ENCODE measurements at regions not wholly inside any gene's neighbourhood (a gene's known extent, or its start where the extent isn't known, plus 50 kb on each side); places are given as distances from the start of the nearest gene placed in this dataset.
A peak's percentile ranks its signal among the peaks of the same experiment; 100 is the strongest.

DNA sequence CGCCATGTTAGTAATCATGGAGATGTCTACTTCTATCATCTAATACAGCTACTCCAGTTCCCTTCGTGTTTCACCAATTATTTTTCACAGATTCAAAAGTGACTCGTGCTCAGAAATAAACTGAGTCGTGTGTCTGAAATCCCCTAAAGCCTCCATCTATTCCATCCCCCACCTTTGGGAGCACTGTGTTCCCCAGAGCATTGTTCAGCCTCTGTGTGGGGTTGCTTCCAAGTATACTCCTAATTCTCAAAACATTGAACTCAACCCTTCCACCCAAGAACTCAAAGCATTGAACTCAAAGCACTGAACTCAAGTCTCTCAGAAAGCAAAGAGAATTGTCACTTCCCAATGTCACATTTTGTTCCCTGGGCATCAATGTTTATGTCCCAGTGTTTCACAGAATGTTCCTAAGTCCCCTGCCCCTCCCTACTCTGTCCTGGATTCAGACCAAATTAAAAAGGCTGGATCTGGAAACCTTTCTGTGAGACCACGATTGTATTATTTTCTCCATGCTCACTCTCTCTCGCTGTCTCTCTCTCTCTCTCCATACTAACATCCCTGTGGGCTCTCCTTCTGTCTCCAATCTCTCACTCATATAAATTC, 138.5 kb upstream of the QRFPR start:
- H3K36me3 ChIP-seq (ENCODE audit: control insufficient read depth, insufficient read depth, low read length): no peaks in the 10 kb centered on the region
- Mint-ChIP-seq H3K4me1 (no peaks in the 10 kb centered on the region), H3K36me3 (ENCODE audit: low read depth) (no peaks in the 10 kb centered on the region), H3K4me3 (no peak overlapping the region), H3K27ac (no peak overlapping the region), H3K9me3 (no peaks in the 10 kb centered on the region), H3K27me3 (ENCODE audit: insufficient read depth) (no peaks in the 10 kb centered on the region)
- H3K9ac ChIP-seq (ENCODE audit: extremely low read depth, low read length, poor library complexity, severe bottlenecking): no peak overlapping the region
- H3K4me1 ChIP-seq (ENCODE audit: control insufficient read depth, insufficient read depth, low read length): no peaks in the 10 kb centered on the region
- H3K27ac ChIP-seq (ENCODE audit: low read depth, low read length): no peak overlapping the region
- no peaks in the 10 kb centered on the region for H3K9me3 ChIP-seq (ENCODE audit: control insufficient read depth, low read length)
- no peaks in the 10 kb centered on the region for H3K27me3 ChIP-seq (ENCODE audit: control insufficient read depth, insufficient read depth, low read length, poor library complexity, severe bottlenecking)
- no peak overlapping the region for H3K4me3 ChIP-seq (ENCODE audit: low read length)
- 84 to 92% methylated on average over 4 to 6 of the region's 6 CpGs for WGBS, 2 experiments (ENCODE audit: insufficient coverage in 1 of 2, insufficient read length in 1 of 2)
- DNase-seq: no peak
- TF ChIP-seq, protein P1, sequence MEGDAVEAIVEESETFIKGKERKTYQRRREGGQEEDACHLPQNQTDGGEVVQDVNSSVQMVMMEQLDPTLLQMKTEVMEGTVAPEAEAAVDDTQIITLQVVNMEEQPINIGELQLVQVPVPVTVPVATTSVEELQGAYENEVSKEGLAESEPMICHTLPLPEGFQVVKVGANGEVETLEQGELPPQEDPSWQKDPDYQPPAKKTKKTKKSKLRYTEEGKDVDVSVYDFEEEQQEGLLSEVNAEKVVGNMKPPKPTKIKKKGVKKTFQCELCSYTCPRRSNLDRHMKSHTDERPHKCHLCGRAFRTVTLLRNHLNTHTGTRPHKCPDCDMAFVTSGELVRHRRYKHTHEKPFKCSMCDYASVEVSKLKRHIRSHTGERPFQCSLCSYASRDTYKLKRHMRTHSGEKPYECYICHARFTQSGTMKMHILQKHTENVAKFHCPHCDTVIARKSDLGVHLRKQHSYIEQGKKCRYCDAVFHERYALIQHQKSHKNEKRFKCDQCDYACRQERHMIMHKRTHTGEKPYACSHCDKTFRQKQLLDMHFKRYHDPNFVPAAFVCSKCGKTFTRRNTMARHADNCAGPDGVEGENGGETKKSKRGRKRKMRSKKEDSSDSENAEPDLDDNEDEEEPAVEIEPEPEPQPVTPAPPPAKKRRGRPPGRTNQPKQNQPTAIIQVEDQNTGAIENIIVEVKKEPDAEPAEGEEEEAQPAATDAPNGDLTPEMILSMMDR (conservative IDR thresholded peaks at IDR 0.05): no peak

DNA sequence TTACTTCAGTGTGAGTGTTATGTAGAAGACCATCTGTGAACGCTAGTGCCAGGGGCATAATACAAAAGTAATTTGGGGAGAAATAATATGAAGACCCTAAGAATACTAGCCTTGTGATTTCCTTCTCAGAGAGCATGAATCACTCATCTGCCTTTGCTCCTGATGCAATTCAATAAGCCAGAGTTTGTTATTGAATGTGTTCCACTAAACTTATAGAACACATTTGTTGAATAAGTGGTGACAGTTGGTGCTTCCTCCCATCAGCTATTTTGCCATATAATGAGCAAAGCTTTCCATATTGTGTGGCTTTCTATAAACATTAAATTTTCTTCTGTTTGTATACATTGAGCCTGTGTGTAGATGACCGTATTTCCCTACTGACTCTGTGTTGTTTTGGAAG, 136.4 kb upstream of the QRFPR start:
- Mint-ChIP-seq H3K27me3 (ENCODE audit: insufficient read depth) (no peaks in the 10 kb centered on the region), H3K4me1 (no peaks in the 10 kb centered on the region), H3K4me3 (no peak overlapping the region), H3K36me3 (ENCODE audit: low read depth) (no peaks in the 10 kb centered on the region), H3K27ac (no peak overlapping the region), H3K9me3 (no peaks in the 10 kb centered on the region)
- no peak overlapping the region for H3K9ac ChIP-seq (ENCODE audit: extremely low read depth, low read length, poor library complexity, severe bottlenecking)
- no peak overlapping the region for H3K27ac ChIP-seq (ENCODE audit: low read depth, low read length)
- no peaks in the 10 kb centered on the region for H3K4me1 ChIP-seq (ENCODE audit: control insufficient read depth, insufficient read depth, low read length)
- no peak overlapping the region for H3K4me3 ChIP-seq (ENCODE audit: low read length)
- DNase-seq: no peak
- no peaks in the 10 kb centered on the region for H3K9me3 ChIP-seq (ENCODE audit: control insufficient read depth, low read length)
- TF ChIP-seq, protein P1 (conservative IDR thresholded peaks at IDR 0.05): no peak
- H3K27me3 ChIP-seq (ENCODE audit: control insufficient read depth, insufficient read depth, low read length, poor library complexity, severe bottlenecking): no peaks in the 10 kb centered on the region
- H3K36me3 ChIP-seq (ENCODE audit: control insufficient read depth, insufficient read depth, low read length): no peaks in the 10 kb centered on the region
- WGBS, 2 experiments (ENCODE audit: insufficient coverage in 1 of 2, insufficient read length in 1 of 2): 81% methylated on average over 2 of the region's 2 CpGs; no CpG with 5 or more reads in 1 of the 2 experiments

DNA sequence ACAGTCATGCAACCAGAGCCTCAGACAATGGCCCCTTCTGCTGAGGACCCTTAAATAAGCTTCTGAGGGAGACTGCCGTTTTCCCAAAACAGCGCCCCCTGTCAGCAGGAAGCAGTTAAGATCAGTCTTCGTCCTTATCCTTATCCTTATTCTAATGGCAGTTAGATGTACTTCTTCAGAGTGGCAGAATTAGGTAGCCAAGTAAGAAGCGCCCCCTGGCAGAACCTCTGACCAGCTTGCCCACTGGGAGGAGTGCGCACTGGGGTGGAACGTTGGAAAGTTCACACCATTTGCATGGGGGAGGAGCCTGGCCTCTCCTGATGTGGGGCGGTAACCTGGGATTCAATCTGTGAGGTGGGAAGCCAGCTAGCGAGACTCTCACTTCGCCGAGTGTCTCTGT, 133.6 kb upstream of the QRFPR start:
- Histone ChIP-seq H3K36me3 (ENCODE audit: control insufficient read depth, insufficient read depth, low read length) (no peaks in the 10 kb centered on the region), H3K27ac (ENCODE audit: low read depth, low read length) (no peak overlapping the region), H3K9me3 (ENCODE audit: control insufficient read depth, low read length) (no peaks in the 10 kb centered on the region), H3K4me3 (ENCODE audit: low read length) (no peak overlapping the region), H3K4me1 (ENCODE audit: control insufficient read depth, insufficient read depth, low read length) (no peaks in the 10 kb centered on the region), H3K27me3 (ENCODE audit: control insufficient read depth, insufficient read depth, low read length, poor library complexity, severe bottlenecking) (no peaks in the 10 kb centered on the region), H3K9ac (ENCODE audit: extremely low read depth, low read length, poor library complexity, severe bottlenecking) (no peak overlapping the region)
- DNase-seq: peak; percentile 83
- no peaks in the 10 kb centered on the region for H3K9me3 Mint-ChIP-seq
- H3K4me1 Mint-ChIP-seq: peaks cover 9% of the 10 kb centered on the region
- H3K27me3 Mint-ChIP-seq (ENCODE audit: insufficient read depth): peaks cover 1% of the 10 kb centered on the region
- no peaks in the 10 kb centered on the region for H3K36me3 Mint-ChIP-seq (ENCODE audit: low read depth)
- 76% methylated on average over 8 to 10 of the region's 10 CpGs for WGBS, 2 experiments (ENCODE audit: insufficient coverage in 1 of 2, insufficient read length in 1 of 2)
- H3K27ac Mint-ChIP-seq: no peak overlapping the region
- no peak overlapping the region for H3K4me3 Mint-ChIP-seq
- TF ChIP-seq, protein P1 (conservative IDR thresholded peaks at IDR 0.05): peak; percentile 73

Measured in endodermal cell (in vitro differentiated cells).